Prostate gland (tissue), 1 donor: ENCODE measurements at regions not wholly inside any gene's neighbourhood (a gene's known extent, or its start where the extent isn't known, plus 50 kb on each side); places are given as distances from the start of the nearest gene placed in this dataset.

Source experiments
- POLR2A ChIP-seq: fragments of 450-650 bp; IDR thresholded peaks from one replicate; pipeline ENCODE4 v1.6.1; 2016; ENCODE audit warnings: antibody characterized with exemption, mild to moderate bottlenecking
- POLR2AphosphoS5 ChIP-seq: sonication (generic); formaldehyde crosslinking; IDR thresholded peaks from one replicate; pipeline ENCODE4 v1.6.1; 2017; ENCODE audit warnings: antibody characterized with exemption

- TF ChIP-seq POLR2AphosphoS5: no peak
- TF ChIP-seq POLR2A: no peak
Observed at GRCh38 chr6:145551164-145551563, 184.2 kb downstream of the EPM2A start.
